GM20000 (cell line): ENCODE measurements at regions not wholly inside any gene's neighbourhood (a gene's known extent, or its start where the extent isn't known, plus 50 kb on each side); places are given as distances from the start of the nearest gene placed in this dataset.

Experiments used
- DNase-seq: peaks from one replicate; pipeline ENCODE4 v3.0.0; 2012; ENCODE audit warnings: low spot score
- TF ChIP-seq, protein P1 (sequence below): IDR thresholded peaks from 2 replicates; pipeline ENCODE4 v1.5.1; 2012; ENCODE audit warnings: mild to moderate bottlenecking, control low read depth; ENCODE audit errors: extremely low read depth, missing control alignments

DNA sequence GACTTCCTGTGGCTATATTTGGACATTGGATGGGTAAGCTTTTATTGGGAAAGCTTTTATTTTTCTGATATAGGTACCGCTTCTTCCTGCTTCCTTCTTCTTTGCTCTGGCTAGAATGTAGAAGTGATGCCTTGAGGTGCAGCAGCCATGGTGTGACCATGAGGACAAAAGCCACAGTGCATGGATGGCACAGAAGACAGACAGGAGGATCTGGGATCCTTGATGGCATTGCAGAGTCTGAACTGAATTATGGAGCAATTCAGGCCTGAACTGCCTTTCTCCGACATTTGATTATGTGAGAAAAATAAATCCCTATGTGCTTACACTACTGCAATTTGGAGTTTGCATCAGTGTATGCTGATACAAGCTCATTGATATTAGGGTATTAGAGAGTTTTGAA, 191.3 kb upstream of the CRY1 start:
- no peak for DNase-seq
- TF ChIP-seq, protein P1, sequence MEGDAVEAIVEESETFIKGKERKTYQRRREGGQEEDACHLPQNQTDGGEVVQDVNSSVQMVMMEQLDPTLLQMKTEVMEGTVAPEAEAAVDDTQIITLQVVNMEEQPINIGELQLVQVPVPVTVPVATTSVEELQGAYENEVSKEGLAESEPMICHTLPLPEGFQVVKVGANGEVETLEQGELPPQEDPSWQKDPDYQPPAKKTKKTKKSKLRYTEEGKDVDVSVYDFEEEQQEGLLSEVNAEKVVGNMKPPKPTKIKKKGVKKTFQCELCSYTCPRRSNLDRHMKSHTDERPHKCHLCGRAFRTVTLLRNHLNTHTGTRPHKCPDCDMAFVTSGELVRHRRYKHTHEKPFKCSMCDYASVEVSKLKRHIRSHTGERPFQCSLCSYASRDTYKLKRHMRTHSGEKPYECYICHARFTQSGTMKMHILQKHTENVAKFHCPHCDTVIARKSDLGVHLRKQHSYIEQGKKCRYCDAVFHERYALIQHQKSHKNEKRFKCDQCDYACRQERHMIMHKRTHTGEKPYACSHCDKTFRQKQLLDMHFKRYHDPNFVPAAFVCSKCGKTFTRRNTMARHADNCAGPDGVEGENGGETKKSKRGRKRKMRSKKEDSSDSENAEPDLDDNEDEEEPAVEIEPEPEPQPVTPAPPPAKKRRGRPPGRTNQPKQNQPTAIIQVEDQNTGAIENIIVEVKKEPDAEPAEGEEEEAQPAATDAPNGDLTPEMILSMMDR, result no peak

DNA sequence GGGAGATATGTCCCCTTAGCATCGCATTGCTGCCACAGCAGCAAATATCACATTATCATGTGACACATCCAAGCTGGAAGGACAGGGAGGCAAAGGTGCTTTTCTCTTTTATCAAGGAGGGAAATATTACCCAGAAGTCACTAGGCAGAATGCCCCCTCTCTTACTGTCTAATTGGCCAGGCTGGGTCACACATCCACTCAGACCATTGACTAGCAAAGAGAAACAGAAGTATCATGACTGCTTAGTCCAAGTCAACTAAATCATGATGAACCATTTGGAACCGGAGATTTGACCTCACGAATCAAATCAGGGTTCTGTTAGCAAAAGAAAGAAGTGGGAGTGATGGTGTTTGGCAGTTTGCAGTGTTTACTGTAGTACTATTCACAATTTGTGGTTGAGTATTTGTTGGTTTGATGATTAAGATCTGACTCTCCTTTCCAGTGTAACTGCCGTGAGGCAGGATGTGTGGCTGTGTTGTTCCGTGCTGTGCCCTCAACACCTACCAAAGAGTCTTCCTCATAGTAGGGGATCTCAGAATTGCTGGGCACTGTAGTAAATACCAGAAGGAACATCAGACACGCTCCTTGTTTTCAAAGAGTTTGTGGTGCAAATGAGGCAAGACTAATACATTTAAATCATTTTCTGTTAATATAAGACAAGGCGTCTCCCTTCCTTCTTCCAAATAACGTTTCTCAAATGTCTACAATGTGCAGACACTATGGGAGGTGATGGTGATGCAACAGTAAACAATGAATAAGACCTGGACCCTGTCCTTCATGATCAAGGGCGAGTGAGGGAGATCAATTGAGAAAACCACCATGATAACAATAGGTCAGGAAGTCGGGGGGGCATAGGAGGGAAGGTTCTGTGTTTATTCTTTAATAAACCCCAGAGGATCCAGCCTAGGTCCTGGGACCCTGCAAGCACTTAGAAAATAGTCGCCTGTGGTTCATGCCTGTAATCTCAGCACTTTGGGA, 194.4 kb upstream of the CRY1 start:
- TF ChIP-seq, protein P1, result no peak
- no peak for DNase-seq

DNA sequence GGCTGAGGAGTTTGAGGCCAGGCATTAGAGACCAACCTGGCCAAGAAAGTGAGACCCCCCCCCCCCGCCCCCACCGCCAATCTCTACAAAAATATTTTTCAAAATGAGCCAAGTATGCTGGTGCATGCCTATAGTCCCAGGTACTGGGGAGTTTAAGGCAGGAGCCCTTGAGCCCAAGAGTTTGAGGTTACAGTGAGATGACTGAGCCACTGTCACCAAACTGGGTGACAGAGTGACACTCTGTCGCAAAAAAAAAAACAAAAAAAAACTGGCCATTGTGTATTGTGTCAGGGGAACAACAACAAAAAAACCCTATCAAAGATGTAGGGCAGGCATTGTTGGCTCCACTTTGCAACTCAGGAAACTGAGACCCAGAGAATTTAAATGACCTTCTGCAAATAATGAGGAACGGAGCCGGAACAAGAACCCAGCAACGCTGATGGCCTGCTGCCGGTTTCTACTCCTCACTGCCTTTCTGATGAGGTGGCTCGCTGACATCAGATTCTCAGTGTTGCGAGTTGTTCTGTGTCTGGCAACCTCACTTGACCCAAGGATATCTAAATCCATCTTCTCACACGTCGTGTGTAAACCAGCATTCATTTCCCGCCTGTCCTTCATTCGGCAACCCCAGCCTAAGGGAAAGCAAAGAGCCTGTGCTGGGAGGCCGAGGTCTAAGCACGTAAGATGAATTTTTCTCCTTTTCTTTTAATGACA, 195.2 kb upstream of the CRY1 start:
- TF ChIP-seq, protein P1, result no peak

DNA sequence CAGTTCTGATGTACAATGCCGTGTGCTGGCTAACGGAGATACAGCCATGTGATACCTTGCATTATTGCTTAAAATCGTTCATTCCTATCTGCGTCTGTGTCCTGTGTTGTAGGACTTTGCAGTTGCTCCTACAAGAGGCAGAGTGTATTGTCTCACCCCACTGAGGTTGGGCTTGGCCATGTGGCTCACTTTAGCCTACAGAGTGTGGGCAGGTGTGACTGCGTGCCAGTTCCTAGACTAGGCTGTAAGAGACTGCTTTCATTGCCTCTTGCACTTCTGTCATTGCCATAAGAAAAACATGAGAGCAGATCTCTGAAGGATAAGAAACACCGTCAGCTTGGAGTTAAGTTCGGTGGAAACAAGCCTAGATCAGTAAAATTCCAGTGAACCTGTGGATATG, 197.7 kb upstream of the CRY1 start:
- TF ChIP-seq, protein P1, result no peak
- DNase-seq, result no peak

More for the DNA sequence above, 195.2 kb upstream of the CRY1 start:
- no peak for DNase-seq

DNA sequence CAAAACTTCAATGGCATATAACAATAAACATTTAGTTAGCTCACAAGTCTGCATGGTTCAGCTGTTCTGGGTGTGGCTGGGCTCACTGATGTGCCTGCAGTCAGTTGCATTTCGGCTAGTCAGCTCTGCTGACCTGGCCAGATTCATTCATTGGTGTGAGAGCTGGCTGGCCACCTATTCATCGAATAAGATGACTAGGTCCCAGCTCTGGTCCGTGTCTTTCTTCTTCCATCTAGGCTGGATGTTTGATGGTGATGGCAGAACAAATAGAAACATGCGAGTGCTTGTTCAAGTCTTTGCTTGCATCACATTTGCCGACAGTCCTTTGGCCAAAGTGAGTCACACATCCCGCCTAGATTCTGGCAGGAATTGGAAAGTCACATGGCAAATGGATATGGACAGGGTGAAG, 203.3 kb upstream of the CRY1 start:
- TF ChIP-seq, protein P1, result no peak
- no peak for DNase-seq

DNA sequence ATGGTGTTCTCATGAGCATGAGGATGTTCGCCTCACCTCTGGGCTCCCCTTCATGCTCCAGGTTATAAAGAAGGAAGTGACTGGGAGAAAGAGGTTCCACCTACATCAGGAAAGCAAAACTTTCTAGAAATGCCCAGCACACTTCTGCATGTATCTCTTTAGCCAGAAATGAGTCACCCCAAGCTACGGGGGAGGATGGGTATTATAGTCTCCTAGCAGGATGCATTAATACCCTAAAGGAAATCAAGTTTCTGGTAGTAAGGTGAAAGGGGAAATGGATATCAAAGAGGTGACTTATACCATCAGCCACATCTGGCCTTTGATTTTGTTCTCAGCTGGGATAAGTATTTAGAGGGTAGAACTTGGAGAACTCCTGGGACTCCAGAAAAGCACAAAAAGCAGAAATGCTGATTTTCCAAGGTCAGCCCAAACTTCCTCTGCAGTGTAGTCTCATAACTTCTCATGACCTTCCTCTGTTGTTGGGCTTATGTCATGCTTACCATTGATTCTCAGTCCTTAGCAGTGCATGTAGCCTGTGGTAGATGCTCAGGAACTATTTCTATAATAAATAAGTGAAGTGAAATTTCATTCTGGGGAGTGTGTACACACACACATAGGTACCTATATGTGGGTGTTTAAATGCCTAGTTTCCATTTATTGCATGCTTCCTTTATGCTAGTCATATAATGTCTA, 209.4 kb upstream of the CRY1 start:
- DNase-seq, result no peak
- TF ChIP-seq, protein P1, result no peak
